ENCODE measurements at regions not wholly inside any gene's neighbourhood (a gene's known extent, or its start where the extent isn't known, plus 50 kb on each side); places are given as distances from the start of the nearest gene placed in this dataset.

DNA sequence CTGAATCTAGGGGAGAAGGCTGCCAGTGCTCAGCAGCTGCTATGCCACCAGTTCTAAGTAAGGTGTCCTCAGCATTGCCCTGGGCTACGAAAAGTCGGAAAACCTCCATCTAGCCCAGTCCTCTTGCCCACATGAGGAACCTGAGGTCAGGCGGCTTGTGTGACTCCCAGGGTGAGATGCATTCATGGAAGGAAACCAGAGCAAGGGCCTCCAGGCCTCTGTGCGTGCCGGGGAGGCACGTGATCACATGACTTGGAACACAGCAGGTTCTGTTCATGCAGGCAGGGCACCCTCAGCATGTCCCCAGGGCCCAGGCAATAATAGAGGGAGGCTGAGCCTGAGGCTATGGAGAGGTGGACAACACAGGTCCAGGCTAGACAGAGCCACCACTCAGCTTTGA, 312.5 kb upstream of the DUSP10 start:
- no peak for TF ChIP-seq POLR2A (IDR thresholded peaks at IDR 0.05; ENCODE audit: low read length)
- no peak for TF ChIP-seq GATA1 (IDR thresholded peaks at IDR 0.05; ENCODE audit: low read depth, low read length)
